HepG2 (cell line): ENCODE measurements at regions not wholly inside any gene's neighbourhood (a gene's known extent, or its start where the extent isn't known, plus 50 kb on each side); places are given as distances from the start of the nearest gene placed in this dataset.

Experiments used
- BATF2 ChIP-seq: sonication (generic); formaldehyde crosslinking; IDR thresholded peaks from 2 replicates; pipeline ENCODE4 v1.8.0; 2022; ENCODE audit warnings: mild to moderate bottlenecking, missing genetic modification reagents, moderate library complexity
- ELK4 ChIP-seq: sonication (generic); formaldehyde crosslinking; IDR thresholded peaks from 2 replicates; pipeline ENCODE4 v1.9.0; 2021; ENCODE audit warnings: missing genetic modification reagents, borderline replicate concordance
- IRF2 ChIP-seq: IDR thresholded peaks from 2 replicates; pipeline ENCODE4 v1.6.1; 2018; ENCODE audit warnings: missing genetic modification reagents, missing compliant biosample characterization
- ISL2 ChIP-seq: sonication (generic); formaldehyde crosslinking; IDR thresholded peaks from 2 replicates; pipeline ENCODE4 v1.5.0; 2020; ENCODE audit warnings: missing genetic modification reagents
- KDM4B ChIP-seq: sonication (generic); formaldehyde crosslinking; IDR thresholded peaks from 2 replicates; pipeline ENCODE4 v1.4.0; 2020; ENCODE audit warnings: missing genetic modification reagents
- KMT2B ChIP-seq: IDR thresholded peaks from 2 replicates; pipeline ENCODE4 v1.6.1; 2016; ENCODE audit warnings: missing genetic modification reagents, missing compliant biosample characterization
- MAFF ChIP-seq: IDR thresholded peaks from 2 replicates; pipeline ENCODE4 v1.6.1; 2011; ENCODE audit warnings: low read depth, low read length, improper control_type of control experiment
- MYNN ChIP-seq: sonication (generic); formaldehyde crosslinking; IDR thresholded peaks from 2 replicates; pipeline ENCODE4 v1.4.0; 2020; ENCODE audit warnings: mild to moderate bottlenecking, low read depth, missing genetic modification reagents
- NFYB ChIP-seq: sonication (generic); formaldehyde crosslinking; IDR thresholded peaks from 2 replicates; pipeline ENCODE4 v1.4.0; 2020; ENCODE audit warnings: missing genetic modification reagents
- PLRG1 ChIP-seq: fragments of 450-650 bp; conservative IDR thresholded peaks from 2 replicates; pipeline ENCODE4 v1.6.1; 2016
- POLR2AphosphoS2 ChIP-seq: IDR thresholded peaks from 2 replicates; pipeline ENCODE4 v1.6.1; 2011; ENCODE audit warnings: low read depth, low read length, improper control_type of control experiment
- PTBP1 ChIP-seq: fragments of 200-400 bp; formaldehyde crosslinking; IDR thresholded peaks from 2 replicates; pipeline ENCODE4 v1.6.1; 2018; ENCODE audit warnings: low read length, low read depth; ENCODE audit not compliant: poor library complexity, severe bottlenecking
- SIN3A ChIP-seq: IDR thresholded peaks from 2 replicates; pipeline ENCODE4 v1.6.1; 2011; ENCODE audit warnings: low read depth, mild to moderate bottlenecking, control low read depth, low read length, borderline replicate concordance
- SNAI1 ChIP-seq: sonication (generic); formaldehyde crosslinking; IDR thresholded peaks from 2 replicates; pipeline ENCODE4 v1.5.0; 2020; ENCODE audit warnings: mild to moderate bottlenecking, missing genetic modification reagents, borderline replicate concordance
- TOE1 ChIP-seq: sonication (generic); formaldehyde crosslinking; IDR thresholded peaks from 2 replicates; pipeline ENCODE4 v1.4.0; 2020; ENCODE audit warnings: mild to moderate bottlenecking, missing genetic modification reagents
- ZFP36L2 ChIP-seq: sonication (generic); formaldehyde crosslinking; IDR thresholded peaks from 2 replicates; pipeline ENCODE4 v1.4.0; 2020; ENCODE audit warnings: missing genetic modification reagents
- ZFP91 ChIP-seq: sonication (generic); formaldehyde crosslinking; IDR thresholded peaks from 2 replicates; pipeline ENCODE4 v1.9.0; 2022; ENCODE audit warnings: missing genetic modification reagents, mild to moderate bottlenecking, borderline replicate concordance
- ZNF234 ChIP-seq: sonication (generic); formaldehyde crosslinking; conservative IDR thresholded peaks from 2 replicates; pipeline ENCODE4 v1.5.1; 2020; ENCODE audit warnings: mild to moderate bottlenecking, missing genetic modification reagents
- ZNF329 ChIP-seq: sonication (generic); formaldehyde crosslinking; IDR thresholded peaks from 2 replicates; pipeline ENCODE4 v1.9.0; 2021; ENCODE audit warnings: low read depth, mild to moderate bottlenecking, missing genetic modification reagents
- ZNF432 ChIP-seq: sonication (generic); formaldehyde crosslinking; IDR thresholded peaks from 2 replicates; pipeline ENCODE4 v1.5.0; 2020; ENCODE audit warnings: missing genetic modification reagents, mild to moderate bottlenecking, borderline replicate concordance
- ZNF589 ChIP-seq: sonication (generic); formaldehyde crosslinking; conservative IDR thresholded peaks from 2 replicates; pipeline ENCODE4 v1.8.0; 2022; ENCODE audit warnings: mild to moderate bottlenecking, moderate library complexity, missing genetic modification reagents
- ZNF710 ChIP-seq: sonication (generic); formaldehyde crosslinking; IDR thresholded peaks from 2 replicates; pipeline ENCODE4 v1.5.0; 2020; ENCODE audit warnings: mild to moderate bottlenecking, missing genetic modification reagents, borderline replicate concordance
- ZNF800 ChIP-seq: sonication (generic); formaldehyde crosslinking; IDR thresholded peaks from 2 replicates; pipeline ENCODE4 v1.4.0; 2020; ENCODE audit warnings: missing genetic modification reagents

GRCh38 chr5:96117771-96118651 is 156.4 kb upstream of the ELL2 start (continued):
- no peak for TF ChIP-seq ZNF800
- TF ChIP-seq ZNF432 (CRISPR knock-in tag), result no peak
- no peak for TF ChIP-seq MYNN (CRISPR knock-in tag)
- no peak for TF ChIP-seq ZFP36L2 (CRISPR knock-in tag)
- TF ChIP-seq PTBP1, result no peak
- no peak for TF ChIP-seq KMT2B (CRISPR knock-in tag)
- TF ChIP-seq ZNF329 (CRISPR knock-in tag), result no peak
- peak; percentile 70 for TF ChIP-seq MAFF
- peak; percentile 100 for TF ChIP-seq ZNF710 (CRISPR knock-in tag)
- TF ChIP-seq ZFP91 (CRISPR knock-in tag), result no peak
- TF ChIP-seq ZNF589, result no peak
- TF ChIP-seq SNAI1, result no peak
- no peak; the same call in 1 of the 2 replicates for TF ChIP-seq NFYB (CRISPR knock-in tag)
- no peak for TF ChIP-seq ZNF234 (CRISPR knock-in tag)
- TF ChIP-seq SIN3A, result no peak
- no peak for TF ChIP-seq POLR2AphosphoS2
- peak; percentile 66; the same call in 1 of the 2 replicates for TF ChIP-seq IRF2 (CRISPR knock-in tag)
- TF ChIP-seq ISL2 (CRISPR knock-in tag), result peak; percentile 98
- no peak for TF ChIP-seq KDM4B
- TF ChIP-seq TOE1 (CRISPR knock-in tag), result no peak
- no peak for TF ChIP-seq ELK4 (CRISPR knock-in tag)
- no peak for TF ChIP-seq PLRG1
- no peak for TF ChIP-seq BATF2 (CRISPR knock-in tag)
